H1 (cell line): ENCODE measurements at regions not wholly inside any gene's neighbourhood (a gene's known extent, or its start where the extent isn't known, plus 50 kb on each side); places are given as distances from the start of the nearest gene placed in this dataset.

ENCODE experiments used
- CTCF ChIA-PET: fragments of 300-600 bp; sonication (Branson Sonifier 250); formaldehyde crosslinking; loops from one replicate; lab custom pipeline; 2021; ENCODE audit not compliant: partially characterized antibody; lab: Charles Lee
- POLR2A ChIA-PET: fragments of 300-600 bp; sonication (Branson Sonifier 250); formaldehyde crosslinking; loops from one replicate; lab custom pipeline; 2021; ENCODE audit warnings: inconsistent platforms; ENCODE audit not compliant: partially characterized antibody; lab: Charles Lee
- DNase-seq, 2 experiments: peaks; one replicate each; pipeline versions ENCODE4 v3.0.0 to v3.0.0-alpha.2; 2010 to 2022; ENCODE audit warnings: low spot score in 2 of 2, low read depth in 1 of 2, mixed read lengths in 1 of 2
- FAIRE-seq: peaks from 2 replicates; lab custom pipeline; 2011; peaks lifted over from hg19 to GRCh38; lab: Jason Lieb, UNC
- H2AFZ ChIP-seq: 2 replicates; pipeline ENCODE4 v1.8.1; 2012; ENCODE audit warnings: low read length, inconsistent platforms
- H2AK5ac ChIP-seq: 2 replicates; pipeline ENCODE4 v1.6.1; 2013; ENCODE audit warnings: low read depth, low read length
- H2BK120ac ChIP-seq: replicated peaks from 2 replicates; pipeline ENCODE3; 2013; ENCODE audit warnings: low read depth, low read length, inconsistent platforms
- H2BK12ac ChIP-seq: 2 replicates; pipeline ENCODE4 v1.6.1; 2013; ENCODE audit warnings: low read depth, low read length
- H2BK15ac ChIP-seq: 2 replicates; pipeline ENCODE4 v1.6.1; 2013; ENCODE audit warnings: low read length
- H2BK20ac ChIP-seq: 2 replicates; pipeline ENCODE4 v1.6.1; 2013; ENCODE audit warnings: low read length
- H2BK5ac ChIP-seq: 2 replicates; pipeline ENCODE4 v1.6.1; 2013; ENCODE audit warnings: low read depth, low read length
- H3K14ac ChIP-seq: 2 replicates; pipeline ENCODE4 v1.6.1; 2013; ENCODE audit warnings: inconsistent platforms; ENCODE audit not compliant: insufficient read length
- H3K18ac ChIP-seq: 2 replicates; pipeline ENCODE4 v1.6.1; 2013; ENCODE audit warnings: low read length; ENCODE audit errors: extremely low read depth
- H3K23ac ChIP-seq: 2 replicates; pipeline ENCODE4 v1.6.1; 2013; ENCODE audit warnings: inconsistent platforms; ENCODE audit not compliant: insufficient read length
- H3K23me2 ChIP-seq: 2 replicates; pipeline ENCODE4 v1.6.1; 2013; ENCODE audit warnings: low read depth, low read length
- H3K27ac ChIP-seq: 2 replicates; pipeline ENCODE4 v1.6.1; 2011; ENCODE audit warnings: low read depth, low read length, inconsistent platforms
- H3K27me3 ChIP-seq, 4 experiments: replicated peaks in 1 of 4; 1 replicate in 1 of 4; 2 replicates in 3 of 4; pipeline versions ENCODE4 v1.6.1 to v1.8.1; 2011 to 2013; ENCODE audit warnings: low read length in 3 of 4, mild to moderate bottlenecking in 3 of 4, inconsistent platforms in 2 of 4, mixed read lengths in 2 of 4, moderate library complexity in 1 of 4; ENCODE audit not compliant: control insufficient read depth in 3 of 4, insufficient read depth in 3 of 4; ENCODE audit errors: extremely low read depth in 1 of 4
- H3K36me3 ChIP-seq, 4 experiments: 2 replicates each; pipeline versions ENCODE4 v1.6.1 to v1.8.1; 2011 to 2013; ENCODE audit warnings: mild to moderate bottlenecking in 4 of 4, low read length in 3 of 4, moderate library complexity in 2 of 4, control low read depth in 1 of 4, inconsistent platforms in 1 of 4; ENCODE audit not compliant: insufficient read depth in 4 of 4, control insufficient read depth in 2 of 4
- H3K4ac ChIP-seq: replicated peaks from 2 replicates; pipeline ENCODE3; 2013; ENCODE audit warnings: low read length, low read depth, mixed read lengths, inconsistent platforms; ENCODE audit not compliant: insufficient read length
- H3K4me1 ChIP-seq, 4 experiments: replicated peaks in 1 of 4; 1 replicate in 1 of 4; 2 replicates in 3 of 4; pipeline versions ENCODE4 v1.6.1 to v1.8.1; 2011 to 2013; ENCODE audit warnings: low read length in 3 of 4, inconsistent platforms in 2 of 4, mixed read lengths in 1 of 4; ENCODE audit not compliant: insufficient read depth in 4 of 4, control insufficient read depth in 3 of 4
- H3K4me2 ChIP-seq, 2 experiments: 2 replicates each; pipeline versions ENCODE4 v1.6.1 to v1.8.1; 2011 to 2013; ENCODE audit warnings: low read depth in 2 of 2, low read length in 2 of 2, control low read depth in 1 of 2, inconsistent platforms in 1 of 2, mild to moderate bottlenecking in 1 of 2; ENCODE audit not compliant: insufficient read depth in 1 of 2
- H3K4me3 ChIP-seq, 4 experiments: fragments of 200-600, 300-600 bp in 1 of 4; sonication (generic), shearing (Covaris generic), sonication (Bioruptor Twin) in 1 of 4; 2 replicates each; pipeline versions ENCODE4 v1.5.1 to v1.8.1; 2011 to 2016; ENCODE audit warnings: low read length in 4 of 4, low read depth in 3 of 4, control low read depth in 2 of 4, inconsistent platforms in 2 of 4, mild to moderate bottlenecking in 2 of 4, mixed read lengths in 1 of 4, moderate library complexity in 1 of 4; ENCODE audit not compliant: insufficient read depth in 2 of 4; ENCODE audit errors: extremely low read depth in 1 of 4
- H3K56ac ChIP-seq: replicated peaks from 2 replicates; pipeline ENCODE3; 2013; ENCODE audit warnings: low read depth, mild to moderate bottlenecking, mixed read lengths, low read length, inconsistent platforms; ENCODE audit not compliant: insufficient read length
- H3K79me1 ChIP-seq: 2 replicates; pipeline ENCODE4 v1.6.1; 2013; ENCODE audit warnings: low read depth, low read length, control low read depth
- H3K79me2 ChIP-seq, 2 experiments: 2 replicates each; pipeline versions ENCODE4 v1.6.1 to v1.8.1; 2012 to 2013; ENCODE audit warnings: low read length in 2 of 2, mild to moderate bottlenecking in 2 of 2, inconsistent platforms in 1 of 2; ENCODE audit not compliant: insufficient read depth in 2 of 2, control insufficient read depth in 1 of 2
- H3K9ac ChIP-seq, 4 experiments: replicated peaks in 1 of 4; 1 replicate in 1 of 4; 2 replicates in 3 of 4; pipeline versions ENCODE4 v1.6.1 to v1.8.1; 2011 to 2013; ENCODE audit warnings: low read depth in 3 of 4, low read length in 3 of 4, control low read depth in 2 of 4, mild to moderate bottlenecking in 2 of 4, moderate library complexity in 2 of 4, inconsistent platforms in 1 of 4; ENCODE audit errors: extremely low read depth in 1 of 4
- H3K9me3 ChIP-seq, 2 experiments: 2 replicates each; pipeline versions ENCODE4 v1.6.1 to v1.8.1; 2012 to 2013; ENCODE audit warnings: mild to moderate bottlenecking in 2 of 2, moderate library complexity in 2 of 2, control low read depth in 1 of 2, inconsistent platforms in 1 of 2, low read depth in 1 of 2, low read length in 1 of 2, mixed read lengths in 1 of 2; ENCODE audit not compliant: insufficient read depth in 2 of 2
- H4K20me1 ChIP-seq, 2 experiments: replicated peaks in 1 of 2; 2 replicates each; pipeline versions ENCODE3 to v1.8.1; 2011 to 2013; ENCODE audit warnings: inconsistent platforms in 2 of 2, low read length in 2 of 2, mild to moderate bottlenecking in 1 of 2; ENCODE audit not compliant: insufficient read depth in 2 of 2, control insufficient read depth in 1 of 2
- H4K5ac ChIP-seq: 2 replicates; pipeline ENCODE4 v1.6.1; 2013; ENCODE audit warnings: low read length, low read depth, mixed read lengths, inconsistent platforms; ENCODE audit not compliant: insufficient read length
- H4K8ac ChIP-seq: 2 replicates; pipeline ENCODE4 v1.8.0; 2013; ENCODE audit warnings: mild to moderate bottlenecking, moderate library complexity, low read length, inconsistent platforms; ENCODE audit not compliant: insufficient read depth; ENCODE audit errors: extremely low read depth
- H4K91ac ChIP-seq: replicated peaks from 2 replicates; pipeline ENCODE3; 2013; ENCODE audit warnings: low read length, mixed read lengths, inconsistent platforms; ENCODE audit not compliant: insufficient read length
- EGR1 ChIP-seq: IDR thresholded peaks from 2 replicates; pipeline ENCODE4 v1.6.1; 2011; ENCODE audit warnings: low read depth, low read length, borderline replicate concordance
- EZH2 ChIP-seq: fragments of 200-600 bp; sonication (generic); IDR thresholded peaks from 2 replicates; pipeline ENCODE4 v1.7.1; 2012; ENCODE audit warnings: low read depth, mild to moderate bottlenecking, moderate library complexity, low read length, inconsistent platforms; ENCODE audit not compliant: severe bottlenecking
- GABPA ChIP-seq: IDR thresholded peaks from 2 replicates; pipeline ENCODE4 v1.6.1; 2011; ENCODE audit warnings: mild to moderate bottlenecking, low read length, moderate library complexity, borderline replicate concordance; ENCODE audit not compliant: insufficient read depth
- JUND ChIP-seq: IDR thresholded peaks from 2 replicates; pipeline ENCODE4 v1.6.1; 2011; ENCODE audit warnings: mild to moderate bottlenecking, improper control_type of control experiment, low read length
- KDM1A ChIP-seq: fragments of 200-600, 300-600 bp; sonication (generic); IDR thresholded peaks from 2 replicates; pipeline ENCODE4 v1.7.1; 2016; ENCODE audit warnings: mild to moderate bottlenecking, low read length, borderline replicate concordance
- KDM5A ChIP-seq: fragments of 200-600 bp; IDR thresholded peaks from 2 replicates; pipeline ENCODE4 v1.7.1; 2012; ENCODE audit warnings: mild to moderate bottlenecking, low read length, inconsistent platforms, mixed read lengths
- NRF1 ChIP-seq: IDR thresholded peaks from 2 replicates; pipeline ENCODE4 v1.6.1; 2011; ENCODE audit warnings: mild to moderate bottlenecking, low read depth, low read length, improper control_type of control experiment
- POLR2A ChIP-seq, 2 experiments: IDR thresholded peaks; 1 replicate in 1 of 2; 2 replicates in 1 of 2; pipeline ENCODE4 v1.6.1; 2011; ENCODE audit warnings: low read depth in 2 of 2, low read length in 2 of 2, mild to moderate bottlenecking in 2 of 2; ENCODE audit errors: control extremely low read depth in 1 of 2
- RFX5 ChIP-seq: IDR thresholded peaks from 2 replicates; pipeline ENCODE4 v1.6.1; 2011; ENCODE audit warnings: low read depth, low read length, improper control_type of control experiment, borderline replicate concordance
- SP4 ChIP-seq: IDR thresholded peaks from 2 replicates; pipeline ENCODE4 v1.6.1; 2012; ENCODE audit warnings: low read length, inconsistent platforms
- TAF1 ChIP-seq: IDR thresholded peaks from 2 replicates; pipeline ENCODE4 v1.6.1; 2011; ENCODE audit warnings: mild to moderate bottlenecking, low read depth, low read length
- TAF7 ChIP-seq: optimal IDR thresholded peaks from 2 replicates; pipeline ENCODE3; 2011; ENCODE audit warnings: low read depth, mild to moderate bottlenecking, inconsistent platforms, low read length, moderate library complexity, borderline replicate concordance
- TCF12 ChIP-seq: IDR thresholded peaks from 2 replicates; pipeline ENCODE4 v1.6.1; 2011; ENCODE audit warnings: low read depth, mild to moderate bottlenecking, low read length
- YY1 ChIP-seq: IDR thresholded peaks from 2 replicates; pipeline ENCODE4 v1.6.1; 2011; ENCODE audit warnings: low read depth, mild to moderate bottlenecking, low read length
- whole genome bisulfite sequencing, 2 experiments: shearing (Covaris generic) in 1 of 2; methylation state at CpG; one replicate each; pipeline versions ENCODE4 v1.1.6 to v1.1.7; 2013 to 2015; ENCODE audit warnings: low lambda C conversion rate in 2 of 2, mixed read lengths in 2 of 2, inconsistent platforms in 1 of 2, low coverage in 1 of 2, missing lambda C conversion rate in 1 of 2; ENCODE audit not compliant: insufficient replicate concordance in 2 of 2, insufficient coverage in 1 of 2, insufficient read length in 1 of 2; ENCODE audit errors: extremely low coverage in 1 of 2, missing lambda C conversion rate in 1 of 2; 5-methylcytosine and 5-hydroxymethylcytosine counted together
- TF ChIP-seq, protein P1 (sequence below): IDR thresholded peaks from 2 replicates; pipeline ENCODE4 v1.6.1; 2012; ENCODE audit warnings: inconsistent platforms

DNA sequence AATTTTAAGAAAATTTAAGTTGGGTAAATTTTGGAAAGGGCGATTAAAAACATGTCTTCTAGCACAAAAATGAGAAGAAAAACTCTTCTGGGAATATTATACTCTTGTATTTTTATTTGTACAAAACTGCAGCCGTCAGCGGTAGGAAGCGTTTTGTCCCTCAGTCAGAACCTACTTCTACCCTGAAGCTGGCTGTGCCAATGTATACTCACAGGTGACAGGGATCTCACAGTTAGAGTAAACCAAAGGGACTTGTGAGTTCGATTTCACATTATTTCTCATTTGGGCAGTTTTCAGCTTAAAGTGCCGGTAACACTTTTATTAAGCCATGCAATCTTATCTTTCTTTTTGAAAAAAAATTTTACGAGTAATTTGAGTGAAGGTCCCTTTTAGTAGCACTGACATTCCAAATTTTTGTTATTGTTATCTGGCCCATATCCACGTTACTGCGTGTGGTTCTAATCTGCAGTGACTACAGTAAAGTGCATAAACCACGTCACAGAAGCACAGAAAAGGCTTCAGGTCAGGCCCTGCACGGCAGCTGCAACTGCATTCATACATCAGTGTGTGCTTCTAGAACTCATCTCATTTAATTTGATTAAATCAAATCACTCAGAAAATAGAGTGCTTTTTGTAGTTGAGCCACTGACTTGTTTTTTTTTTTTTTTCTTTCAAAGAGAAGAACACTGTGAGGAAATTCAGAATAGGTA, 387.3 kb downstream of the LIG4 start:
- Histone ChIP-seq H3K9ac (no peak overlapping the region), H3K4me2 (no peak overlapping the region), H4K91ac (no peak overlapping the region), H2BK120ac (no peak overlapping the region), H3K9me3 (no peaks in the 10 kb centered on the region), H3K4ac (no peak overlapping the region), H3K56ac (no peak overlapping the region), H3K27ac (no peak overlapping the region), H3K79me2 (no peaks in the 10 kb centered on the region; a peak in 1 of 4 replicates), H3K79me1 (no peaks in the 10 kb centered on the region), H2BK12ac (no peak overlapping the region; the same call in 1 of the 2 replicates), H3K14ac (no peak overlapping the region), H3K27me3 (no peaks in the 10 kb centered on the region), H2BK5ac (no peak overlapping the region), H2BK15ac (no peak overlapping the region), H3K36me3 (no peaks in the 10 kb centered on the region; a peak in 1 of 8 replicates), H4K20me1 (no peaks in the 10 kb centered on the region), H3K4me1 (peaks cover 0 to 5% (median 3%) of the 10 kb centered on the region in 4 experiments; a peak in 3 of 7 replicates), H2BK20ac (no peak overlapping the region), H3K23ac (no peak overlapping the region), H3K23me2 (no peaks in the 10 kb centered on the region; the same call in 1 of the 2 replicates), H4K8ac (no peak overlapping the region), H3K4me3 (no peak overlapping the region), H3K18ac (no peak overlapping the region), H2AK5ac (no peak overlapping the region), H2AFZ (no peak overlapping the region), H4K5ac (no peak overlapping the region)
- POLR2A ChIA-PET = no interaction called here
- 92% methylated on average over 11 of the region's 11 CpGs; no CpG with 5 or more reads in 1 of the 2 experiments for WGBS, 2 experiments
- CTCF ChIA-PET = interaction anchor here (0.5 kb wide), 1 partner anchor 10 kb away, joined by 4 read pairs; no protein-coding TSS in a partner anchor
- DNase-seq (no peak), FAIRE-seq (no peak)
- TF ChIP-seq EGR1 (no peak), SP4 (no peak), TAF7 (no peak), POLR2A (IDR thresholded peaks at IDR 0.05; ENCODE audit: control extremely low read depth in 1 of 2, low read depth in 2 of 2, low read length in 2 of 2) (no peak), TCF12 (no peak), NRF1 (no peak), KDM5A (no peak), EZH2 (no peak), YY1 (no peak), GABPA (no peak), RFX5 (no peak), TAF1 (no peak), KDM1A (no peak), JUND (no peak)
- TF ChIP-seq, protein P1, sequence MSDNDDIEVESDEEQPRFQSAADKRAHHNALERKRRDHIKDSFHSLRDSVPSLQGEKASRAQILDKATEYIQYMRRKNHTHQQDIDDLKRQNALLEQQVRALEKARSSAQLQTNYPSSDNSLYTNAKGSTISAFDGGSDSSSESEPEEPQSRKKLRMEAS = no peak
